Large intestine (tissue), 3 donors: ENCODE measurements at regions not wholly inside any gene's neighbourhood (a gene's known extent, or its start where the extent isn't known, plus 50 kb on each side); places are given as distances from the start of the nearest gene placed in this dataset.
A peak's percentile ranks its signal among the peaks of the same experiment; 100 is the strongest.
"Not testable (repeated sequence)": the region's sequence is repeated elsewhere in the genome, so short reads cannot be mapped to it uniquely, and the experiment has no call there.

ENCODE experiments used
- DNase-seq, 2 donors: peaks; one replicate each; pipeline versions ENCODE4 v3.0.0 to v3.0.0-alpha.2; 2013
- H3K27ac ChIP-seq: one replicate; pipeline ENCODE4 v1.5.1; 2013; ENCODE audit warnings: low read length
- H3K27me3 ChIP-seq: 2 replicates; pipeline ENCODE4 v1.6.1; 2013; ENCODE audit warnings: low read length; ENCODE audit not compliant: control insufficient read depth, insufficient read depth
- H3K36me3 ChIP-seq: 2 replicates; pipeline ENCODE4 v1.6.1; 2013; ENCODE audit warnings: low read length; ENCODE audit not compliant: control insufficient read depth, insufficient read depth
- H3K4me1 ChIP-seq: one replicate; pipeline ENCODE4 v1.6.1; 2013; ENCODE audit warnings: low read length; ENCODE audit not compliant: control insufficient read depth, insufficient read depth
- H3K4me3 ChIP-seq: one replicate; pipeline ENCODE4 v1.5.1; 2013; ENCODE audit warnings: low read length
- H3K9me3 ChIP-seq: one replicate; pipeline ENCODE4 v1.6.1; 2013; ENCODE audit warnings: mild to moderate bottlenecking, low read depth, low read length, moderate library complexity; ENCODE audit not compliant: control insufficient read depth
- WGBS: methylation state at CpG from one replicate; pipeline ENCODE4 v1.1.5; 2013; ENCODE audit warnings: low lambda C conversion rate; ENCODE audit not compliant: insufficient coverage; 5-methylcytosine and 5-hydroxymethylcytosine counted together

GRCh38 chr5:123700624-123701287 lies 188.8 kb downstream of the CSNK1G3 start:
- Histone ChIP-seq H3K9me3 (no peaks in the 10 kb centered on the region), H3K36me3 (no peaks in the 10 kb centered on the region), H3K4me3 (no peak overlapping the region), H3K27ac (no peak overlapping the region), H3K27me3 (no peaks in the 10 kb centered on the region), H3K4me1 (no peaks in the 10 kb centered on the region)
- WGBS = 100% methylated on average over 2 of the region's 6 CpGs
- DNase-seq = peak; percentile 26 to 43

GRCh38 chr5:123699571-123699970 lies 187.6 kb downstream of the CSNK1G3 start:
- DNase-seq = no peak
- Histone ChIP-seq H3K4me3 (no peak overlapping the region), H3K27me3 (no peaks in the 10 kb centered on the region), H3K4me1 (no peaks in the 10 kb centered on the region), H3K9me3 (no peaks in the 10 kb centered on the region), H3K36me3 (no peaks in the 10 kb centered on the region), H3K27ac (no peak overlapping the region)
- no CpG with 5 or more reads among the region's 2 CpGs for WGBS

- H3K4me1 ChIP-seq, H3K9me3 ChIP-seq, H3K36me3 ChIP-seq, H3K4me3 ChIP-seq, H3K27ac ChIP-seq, H3K27me3 ChIP-seq, DNase-seq: not testable (repeated sequence)
- no CpG with 5 or more reads among the region's 3 CpGs for WGBS
These were observed 187.0 kb downstream of the CSNK1G3 start for GRCh38 chr5:123698937-123699336.

- no peak overlapping the region for H3K27ac ChIP-seq
- H3K27me3 ChIP-seq = no peaks in the 10 kb centered on the region
- WGBS = no CpG with 5 or more reads among the region's 4 CpGs
- H3K4me3 ChIP-seq = no peak overlapping the region
- H3K4me1 ChIP-seq = no peaks in the 10 kb centered on the region
- H3K36me3 ChIP-seq = no peaks in the 10 kb centered on the region
- H3K9me3 ChIP-seq = no peaks in the 10 kb centered on the region
- no peak for DNase-seq
These were observed 185.0 kb downstream of the CSNK1G3 start for GRCh38 chr5:123696921-123697341.

- Histone ChIP-seq H3K27ac (no peak overlapping the region), H3K4me3 (no peak overlapping the region), H3K27me3 (no peaks in the 10 kb centered on the region), H3K4me1 (no peaks in the 10 kb centered on the region), H3K9me3 (no peaks in the 10 kb centered on the region), H3K36me3 (no peaks in the 10 kb centered on the region)
- DNase-seq = no peak
These were observed 178.8 kb downstream of the CSNK1G3 start for GRCh38 chr5:123690821-123691220.

GRCh38 chr5:123681061-123681460 lies 169.1 kb downstream of the CSNK1G3 start:
- Histone ChIP-seq H3K9me3 (peaks cover 8% of the 10 kb centered on the region), H3K27ac (no peak overlapping the region), H3K27me3 (no peaks in the 10 kb centered on the region), H3K4me1 (no peaks in the 10 kb centered on the region), H3K4me3 (no peak overlapping the region), H3K36me3 (no peaks in the 10 kb centered on the region)
- no peak for DNase-seq

- H3K4me1 ChIP-seq = peaks cover 3% of the 10 kb centered on the region
- DNase-seq = peak; percentile 7 to 20
- no peaks in the 10 kb centered on the region for H3K36me3 ChIP-seq
- H3K27ac ChIP-seq = no peak overlapping the region
- H3K27me3 ChIP-seq = no peaks in the 10 kb centered on the region
- WGBS = no CpG with 5 or more reads among the region's 2 CpGs
- no peaks in the 10 kb centered on the region for H3K9me3 ChIP-seq
- no peak overlapping the region for H3K4me3 ChIP-seq
These were observed 161.1 kb downstream of the CSNK1G3 start for GRCh38 chr5:123673107-123673506.

GRCh38 chr5:123671711-123672456 lies 159.9 kb downstream of the CSNK1G3 start:
- peak; percentile 6 to 30 for DNase-seq
- H3K27me3 ChIP-seq = no peaks in the 10 kb centered on the region
- no peak overlapping the region for H3K27ac ChIP-seq
- peaks cover 3% of the 10 kb centered on the region for H3K4me1 ChIP-seq
- H3K9me3 ChIP-seq = no peaks in the 10 kb centered on the region
- no peak overlapping the region for H3K4me3 ChIP-seq
- H3K36me3 ChIP-seq = no peaks in the 10 kb centered on the region
- 100% methylated on average over 1 of the region's 5 CpGs for WGBS

- Histone ChIP-seq H3K9me3 (no peaks in the 10 kb centered on the region), H3K27me3 (no peaks in the 10 kb centered on the region), H3K27ac (no peak overlapping the region), H3K4me1 (peaks cover 3% of the 10 kb centered on the region), H3K36me3 (no peaks in the 10 kb centered on the region), H3K4me3 (no peak overlapping the region)
- DNase-seq = peak; percentile 33 to 39
- WGBS = 14% methylated on average over 2 of the region's 4 CpGs
These were observed 159.1 kb downstream of the CSNK1G3 start for GRCh38 chr5:123671042-123671441.
